Central memory CD8-positive, alpha-beta T cell (primary cell): ENCODE measurements at regions not wholly inside any gene's neighbourhood (a gene's known extent, or its start where the extent isn't known, plus 50 kb on each side); places are given as distances from the start of the nearest gene placed in this dataset.

Experiments
- ATAC-seq: fragments of 150-1000 bp; cut with Tn5 transposase; replicated peaks from 2 replicates; pipeline ENCODE4 v1.10.0; 2022; ENCODE audit warnings: mild to moderate bottlenecking, moderate FRiP score, moderate number of reproducible peaks; ENCODE audit not compliant: poor library complexity, severe bottlenecking; ENCODE audit errors: extremely low read depth
- DNase-seq, 2 donors: peaks; one replicate each; pipeline ENCODE4 v3.0.0; 2021; ENCODE audit warnings: low spot score in 2 of 2
- H3K27ac Mint-ChIP-seq: one replicate; pipeline ENCODE4 v1.8.0; 2022; ENCODE audit warnings: low read depth, mild to moderate bottlenecking, moderate library complexity, mixed read lengths
- H3K27me3 Mint-ChIP-seq: one replicate; pipeline ENCODE4 v1.8.0; 2022; ENCODE audit warnings: mixed read lengths
- H3K36me3 Mint-ChIP-seq: one replicate; pipeline ENCODE4 v1.8.0; 2022; ENCODE audit warnings: mild to moderate bottlenecking, moderate library complexity, mixed read lengths; ENCODE audit not compliant: insufficient read depth
- H3K4me1 Mint-ChIP-seq: one replicate; pipeline ENCODE4 v1.8.0; 2022; ENCODE audit warnings: mixed read lengths
- H3K4me3 Mint-ChIP-seq: one replicate; pipeline ENCODE4 v1.8.0; 2022; ENCODE audit warnings: mild to moderate bottlenecking, moderate library complexity, mixed read lengths
- H3K9me3 Mint-ChIP-seq: one replicate; pipeline ENCODE4 v1.8.0; 2022; ENCODE audit warnings: mixed read lengths

- H3K4me3 Mint-ChIP-seq, result no peak overlapping the region
- H3K36me3 Mint-ChIP-seq, result no peaks in the 10 kb centered on the region
- ATAC-seq (no peak), DNase-seq (no peak)
- H3K4me1 Mint-ChIP-seq, result no peaks in the 10 kb centered on the region
- H3K27me3 Mint-ChIP-seq, result peaks cover 55% of the 10 kb centered on the region
- no peak overlapping the region for H3K27ac Mint-ChIP-seq
- H3K9me3 Mint-ChIP-seq, result no peaks in the 10 kb centered on the region
Measured at GRCh38 chr5:61614606-61615005, 282.5 kb downstream of the ZSWIM6 start.

GRCh38 chr5:61617039-61617438, 285.0 kb downstream of the ZSWIM6 start:
- Mint-ChIP-seq H3K4me1 (no peaks in the 10 kb centered on the region), H3K27me3 (peaks cover 56% of the 10 kb centered on the region), H3K9me3 (no peaks in the 10 kb centered on the region), H3K36me3 (no peaks in the 10 kb centered on the region), H3K4me3 (no peak overlapping the region), H3K27ac (no peak overlapping the region)
- ATAC-seq (no peak), DNase-seq (no peak)

DNA sequence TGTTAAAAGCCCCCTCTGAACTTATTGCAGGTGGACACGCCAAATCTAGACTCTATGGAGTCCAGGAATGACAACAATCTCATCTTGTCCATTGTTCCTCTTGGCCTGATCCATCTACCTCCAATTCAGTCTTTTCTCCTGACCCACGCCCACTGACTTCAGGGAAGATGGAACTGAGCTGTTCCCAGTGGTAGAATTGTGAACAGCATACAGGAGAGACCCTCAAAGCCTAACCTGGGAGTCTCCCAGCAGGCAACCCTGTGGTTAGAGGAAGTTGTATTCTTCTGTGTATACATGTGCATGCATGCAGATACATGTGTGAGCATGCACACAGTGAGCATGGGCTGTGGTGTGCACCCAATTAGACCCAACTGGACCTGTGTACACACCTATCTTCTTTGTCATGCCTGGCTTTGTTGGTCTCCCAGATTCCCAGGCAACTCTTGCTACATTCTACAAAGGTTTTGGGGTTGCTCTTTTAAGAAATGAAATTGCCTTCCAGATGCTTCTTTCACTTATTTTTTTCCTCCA, 286.0 kb downstream of the ZSWIM6 start:
- Mint-ChIP-seq H3K27me3 (peaks cover 56% of the 10 kb centered on the region), H3K27ac (no peak overlapping the region), H3K4me3 (no peak overlapping the region), H3K9me3 (no peaks in the 10 kb centered on the region), H3K36me3 (no peaks in the 10 kb centered on the region), H3K4me1 (no peaks in the 10 kb centered on the region)
- DNase-seq (no peak), ATAC-seq (no peak)

GRCh38 chr5:61618577-61618976, 286.5 kb downstream of the ZSWIM6 start:
- no peaks in the 10 kb centered on the region for H3K4me1 Mint-ChIP-seq
- H3K4me3 Mint-ChIP-seq, result no peak overlapping the region
- no peak overlapping the region for H3K27ac Mint-ChIP-seq
- H3K27me3 Mint-ChIP-seq, result peaks cover 51% of the 10 kb centered on the region
- DNase-seq (no peak), ATAC-seq (no peak)
- no peaks in the 10 kb centered on the region for H3K36me3 Mint-ChIP-seq
- H3K9me3 Mint-ChIP-seq, result no peaks in the 10 kb centered on the region

- no peaks in the 10 kb centered on the region for H3K36me3 Mint-ChIP-seq
- H3K4me3 Mint-ChIP-seq, result no peak overlapping the region
- ATAC-seq (no peak), DNase-seq (no peak)
- H3K27me3 Mint-ChIP-seq, result peaks cover 47% of the 10 kb centered on the region
- no peaks in the 10 kb centered on the region for H3K4me1 Mint-ChIP-seq
- H3K9me3 Mint-ChIP-seq, result no peaks in the 10 kb centered on the region
- H3K27ac Mint-ChIP-seq, result no peak overlapping the region
Measured at GRCh38 chr5:61619289-61619688, 287.2 kb downstream of the ZSWIM6 start.

- Mint-ChIP-seq H3K36me3 (no peaks in the 10 kb centered on the region), H3K4me1 (no peaks in the 10 kb centered on the region), H3K4me3 (no peak overlapping the region), H3K9me3 (no peaks in the 10 kb centered on the region), H3K27ac (no peak overlapping the region), H3K27me3 (peaks cover 52% of the 10 kb centered on the region)
- no peak for DNase-seq
- ATAC-seq, result no peak
Measured at GRCh38 chr5:61619777-61620518, 287.9 kb downstream of the ZSWIM6 start.

DNA sequence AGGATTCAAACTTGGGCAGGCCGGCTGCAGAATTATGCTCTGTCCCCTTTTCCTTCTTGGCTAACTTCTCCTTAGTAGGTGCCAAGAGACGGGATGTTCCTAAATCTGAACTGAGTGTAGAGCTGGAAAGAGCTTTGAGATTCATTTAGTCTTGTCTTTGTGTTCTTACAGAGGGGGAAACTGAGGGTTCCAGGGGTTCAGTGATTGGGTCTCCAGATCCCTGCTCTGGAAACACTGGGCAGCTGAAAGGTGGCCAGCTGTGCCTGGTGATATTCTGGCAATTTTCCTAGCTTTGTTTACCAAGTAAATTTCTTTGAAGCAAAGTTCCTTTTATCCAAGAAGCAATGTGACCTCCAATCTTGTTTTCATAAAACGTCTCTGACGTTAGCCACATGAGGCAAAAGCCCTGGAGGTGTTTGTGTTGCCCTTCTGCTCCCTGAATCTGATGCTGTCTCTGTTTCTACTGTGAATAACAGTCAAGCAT, 288.7 kb downstream of the ZSWIM6 start:
- Mint-ChIP-seq H3K36me3 (no peaks in the 10 kb centered on the region), H3K27ac (no peak overlapping the region), H3K27me3 (peaks cover 57% of the 10 kb centered on the region), H3K4me3 (no peak overlapping the region), H3K4me1 (no peaks in the 10 kb centered on the region), H3K9me3 (no peaks in the 10 kb centered on the region)
- DNase-seq, result no peak
- ATAC-seq, result no peak

DNA sequence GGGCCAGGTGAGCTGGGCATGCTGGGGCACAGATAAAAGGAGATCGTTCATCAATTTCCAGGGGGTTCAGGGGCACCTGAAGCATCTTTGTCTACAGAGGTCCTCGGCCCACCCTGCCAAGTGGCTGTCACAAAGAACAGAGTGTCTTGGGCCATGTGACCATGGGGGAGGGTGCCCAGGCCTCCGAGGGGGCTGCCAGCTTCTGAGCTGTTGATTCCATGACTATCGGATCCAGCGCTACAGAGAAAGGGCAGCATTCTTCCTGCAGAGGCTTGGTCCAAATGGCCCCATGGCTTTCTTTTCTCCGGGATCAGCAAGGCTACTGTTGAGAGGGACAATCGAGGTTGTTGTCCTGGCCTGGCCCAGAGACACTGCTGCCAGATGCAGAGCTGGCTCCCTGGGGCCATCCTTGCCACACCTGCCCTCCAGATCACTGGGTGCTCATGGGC, 289.2 kb downstream of the ZSWIM6 start:
- no peak overlapping the region for H3K27ac Mint-ChIP-seq

GRCh38 chr5:61622156-61622555, 290.1 kb downstream of the ZSWIM6 start:
- Mint-ChIP-seq H3K9me3 (no peaks in the 10 kb centered on the region), H3K4me3 (no peak overlapping the region), H3K27me3 (peaks cover 54% of the 10 kb centered on the region), H3K4me1 (no peaks in the 10 kb centered on the region), H3K36me3 (no peaks in the 10 kb centered on the region), H3K27ac (no peak overlapping the region)
- no peak for ATAC-seq
- DNase-seq, result no peak

More for the DNA sequence above, 289.2 kb downstream of the ZSWIM6 start:
- H3K4me3 Mint-ChIP-seq, result no peak overlapping the region
- H3K27me3 Mint-ChIP-seq, result peaks cover 53% of the 10 kb centered on the region
- no peaks in the 10 kb centered on the region for H3K4me1 Mint-ChIP-seq
- H3K9me3 Mint-ChIP-seq, result no peaks in the 10 kb centered on the region
- no peak for ATAC-seq
- no peak for DNase-seq
- H3K36me3 Mint-ChIP-seq, result no peaks in the 10 kb centered on the region

GRCh38 chr5:61623401-61624069, 291.5 kb downstream of the ZSWIM6 start:
- Mint-ChIP-seq H3K27me3 (peaks cover 68% of the 10 kb centered on the region), H3K9me3 (no peaks in the 10 kb centered on the region), H3K4me1 (no peaks in the 10 kb centered on the region), H3K4me3 (no peak overlapping the region), H3K36me3 (no peaks in the 10 kb centered on the region), H3K27ac (no peak overlapping the region)
- DNase-seq (no peak), ATAC-seq (no peak)

GRCh38 chr5:61624553-61625136, 292.6 kb downstream of the ZSWIM6 start:
- DNase-seq (no peak), ATAC-seq (no peak)
- Mint-ChIP-seq H3K9me3 (no peaks in the 10 kb centered on the region), H3K36me3 (no peaks in the 10 kb centered on the region), H3K27me3 (peaks cover 68% of the 10 kb centered on the region), H3K4me3 (peak overlapping the region; percentile 52), H3K4me1 (no peaks in the 10 kb centered on the region), H3K27ac (no peak overlapping the region)

DNA sequence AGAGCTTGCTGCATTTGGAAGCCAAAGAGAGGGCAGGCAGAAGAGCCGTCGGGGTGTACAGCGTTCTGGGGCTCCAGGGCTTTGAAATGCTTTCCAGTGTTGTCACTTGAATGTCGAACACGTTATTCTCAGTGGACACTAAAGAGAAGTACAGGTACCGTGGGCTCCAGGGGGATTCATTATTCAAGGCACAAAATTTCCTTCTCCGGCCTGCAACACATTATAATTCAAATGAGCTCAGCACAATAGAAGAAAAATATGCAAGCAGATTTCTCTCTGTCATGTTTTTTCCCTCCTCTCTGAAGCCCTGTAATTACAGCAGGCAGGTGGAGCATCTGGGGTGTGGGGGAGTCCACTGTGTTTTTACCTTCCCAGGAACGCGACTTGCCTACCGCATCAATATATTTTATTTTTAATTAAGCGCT, 293.1 kb downstream of the ZSWIM6 start:
- Mint-ChIP-seq H3K4me3 (peak overlapping the region; percentile 52), H3K36me3 (no peaks in the 10 kb centered on the region), H3K27ac (no peak overlapping the region), H3K4me1 (no peaks in the 10 kb centered on the region), H3K27me3 (peaks cover 67% of the 10 kb centered on the region), H3K9me3 (no peaks in the 10 kb centered on the region)
- DNase-seq (no peak), ATAC-seq (no peak)
